ENCODE measurements at regions not wholly inside any gene's neighbourhood (a gene's known extent, or its start where the extent isn't known, plus 50 kb on each side); places are given as distances from the start of the nearest gene placed in this dataset.

DNA sequence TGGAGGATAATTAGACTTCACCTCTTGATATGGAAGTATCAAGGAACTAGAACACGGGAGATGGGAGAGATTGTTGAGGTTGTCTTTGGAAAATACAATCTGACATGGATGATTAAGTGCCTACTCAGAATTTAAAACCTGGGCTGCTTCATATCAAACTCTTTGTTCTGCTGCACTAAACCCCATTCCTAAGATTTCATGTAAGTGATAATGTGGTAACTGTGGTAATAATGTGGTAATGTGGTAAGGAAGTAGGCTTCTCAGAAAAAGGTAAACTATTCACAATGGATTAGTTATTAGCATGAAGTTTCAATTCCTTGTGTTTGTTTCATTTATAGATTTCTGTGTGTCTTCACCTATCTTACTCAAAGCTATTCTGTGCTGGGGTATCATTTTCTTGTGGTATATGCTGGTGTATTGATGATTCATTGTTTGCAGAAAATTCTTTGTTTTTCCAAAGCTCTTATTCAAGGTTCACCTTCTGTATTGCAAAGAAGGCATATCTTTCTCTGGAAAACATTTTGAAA is 129.9 kb upstream of the TAC1 start:
- DNase-seq (ENCODE audit: low read depth in 2 of 3, low spot score in 2 of 3) = no peak

DNA sequence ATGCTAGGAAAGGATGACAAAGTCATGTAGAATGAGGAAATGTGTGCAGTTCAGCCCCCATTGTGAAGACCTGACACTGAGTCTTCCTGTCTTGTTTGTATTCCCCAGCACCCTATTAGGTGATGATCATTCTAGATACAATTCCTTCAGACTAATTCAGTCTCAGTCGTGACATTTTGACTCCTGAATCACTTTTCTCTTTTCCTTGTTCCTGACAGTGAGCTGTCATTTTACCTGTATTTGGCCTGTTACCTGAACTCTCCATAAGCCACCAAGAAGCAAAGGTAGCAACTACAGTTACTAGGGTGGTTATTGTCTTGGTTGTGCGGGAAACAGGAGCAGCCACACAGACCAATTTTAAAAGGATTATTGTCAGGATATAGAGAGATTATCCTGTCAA is 111.4 kb upstream of the TAC1 start:
- no peak for DNase-seq (ENCODE audit: low read depth in 2 of 3, low spot score in 2 of 3)

DNA sequence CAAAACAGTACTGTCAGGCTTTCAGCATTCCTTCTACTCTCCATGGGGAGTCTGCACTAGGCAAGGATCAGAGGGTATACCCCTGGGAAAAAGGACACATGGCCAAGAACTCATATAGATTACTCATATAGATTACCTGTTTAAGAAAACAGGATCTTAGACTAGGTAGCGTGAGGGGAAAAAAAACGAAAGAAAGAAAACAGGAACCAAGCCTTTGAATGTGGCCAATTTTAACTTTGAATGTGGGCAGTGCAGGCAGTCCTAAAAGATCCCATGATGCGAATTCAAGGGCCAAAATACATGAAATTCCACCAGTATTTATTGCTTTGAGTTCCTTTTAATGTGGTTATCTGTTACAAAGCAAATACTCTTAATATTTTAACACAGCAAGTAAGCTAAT is 108.6 kb upstream of the TAC1 start:
- DNase-seq (ENCODE audit: low read depth in 2 of 3, low spot score in 2 of 3) = no peak

DNA sequence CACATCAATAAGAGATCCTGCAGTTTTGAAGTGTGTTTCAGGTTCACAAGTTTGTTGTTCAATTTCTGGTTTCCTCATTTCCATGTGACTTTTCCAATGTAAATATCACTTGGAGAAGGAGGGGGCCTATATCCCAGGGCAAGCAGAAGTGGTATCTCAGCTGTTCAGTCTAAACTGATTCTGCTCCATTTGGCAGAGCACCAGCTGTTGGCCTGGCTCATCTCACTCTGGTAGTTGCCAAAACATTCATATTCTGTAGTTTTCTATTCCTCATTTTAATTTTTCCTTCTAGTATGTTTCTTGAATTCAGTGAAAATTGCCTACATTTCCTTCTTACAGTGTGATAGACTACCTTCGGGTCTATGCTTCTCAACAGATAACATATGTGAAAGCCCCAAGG is 101.8 kb upstream of the TAC1 start:
- DNase-seq (ENCODE audit: low read depth in 2 of 3, low spot score in 2 of 3) = no peak

DNA sequence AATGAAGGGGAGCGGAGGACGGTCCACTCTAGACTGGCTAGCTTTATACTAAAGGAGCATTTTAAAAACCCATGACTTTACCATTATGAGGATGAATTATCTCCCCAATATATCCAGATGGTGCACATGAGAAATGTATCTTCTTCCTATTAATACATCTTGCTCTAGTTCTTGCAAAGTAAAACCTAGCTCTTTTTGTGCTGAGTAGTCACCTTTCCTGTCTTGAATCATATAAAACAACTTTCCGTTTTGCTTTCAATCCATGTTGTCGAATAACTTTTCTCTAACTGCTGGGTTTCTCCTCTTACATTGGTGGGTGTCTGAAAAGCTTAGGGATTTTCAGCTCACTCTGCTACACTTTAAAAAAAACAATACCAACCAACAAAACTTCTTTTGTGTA is 96.3 kb upstream of the TAC1 start:
- DNase-seq (ENCODE audit: low read depth in 2 of 3, low spot score in 2 of 3) = no peak

DNA sequence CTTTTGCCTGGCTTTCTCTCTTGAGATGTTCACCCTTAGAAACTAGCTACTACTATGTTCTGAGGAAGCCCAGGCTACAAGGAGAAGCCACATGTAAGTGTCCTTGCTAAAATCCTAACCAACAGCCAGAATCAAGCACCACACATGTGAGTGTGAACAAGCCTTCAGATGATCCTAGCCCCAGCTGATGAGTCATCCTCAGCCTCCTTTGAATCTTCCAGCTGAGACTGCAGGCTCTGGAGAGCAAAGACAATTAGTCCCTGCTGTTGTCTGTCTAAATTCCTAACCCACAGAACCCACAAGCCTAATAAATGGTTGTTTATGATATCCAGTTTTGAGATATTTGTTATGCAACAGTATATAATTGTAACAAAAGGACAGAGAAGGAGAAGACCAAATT is 92.8 kb upstream of the TAC1 start:
- DNase-seq (ENCODE audit: low read depth in 2 of 3, low spot score in 2 of 3) = no peak

DNA sequence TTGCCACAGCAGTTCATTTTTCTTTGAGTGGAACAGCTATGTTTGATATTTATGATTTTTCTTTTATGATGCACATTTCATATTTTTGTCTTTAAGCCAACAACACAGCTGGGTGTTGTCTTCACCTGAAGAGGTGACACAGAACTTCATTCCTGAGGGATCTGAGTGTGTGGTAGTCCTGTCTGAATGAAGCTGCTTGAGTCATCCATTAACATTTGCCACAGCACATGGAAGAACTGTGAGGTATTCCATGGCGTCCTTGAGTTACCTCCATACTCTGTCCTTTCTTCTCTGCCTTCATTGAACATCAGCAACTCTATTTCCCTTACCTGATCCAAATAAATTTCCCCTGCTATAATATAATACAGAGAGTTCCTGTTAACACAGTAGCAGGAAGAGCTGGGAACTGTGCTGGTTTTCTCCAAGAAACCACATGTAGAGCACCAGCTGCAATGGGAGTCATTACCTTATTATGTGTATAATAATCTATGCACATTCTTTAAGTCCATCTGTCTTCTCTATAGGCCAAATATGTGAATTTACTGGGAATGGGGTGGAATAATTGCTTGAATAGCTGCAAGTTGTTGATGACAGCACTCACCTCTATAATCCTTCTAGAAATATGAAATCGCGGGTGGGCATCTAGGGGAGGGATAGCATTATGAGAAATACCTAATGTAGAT is 72.4 kb upstream of the TAC1 start:
- DNase-seq (ENCODE audit: low read depth in 2 of 3, low spot score in 2 of 3) = no peak

DNA sequence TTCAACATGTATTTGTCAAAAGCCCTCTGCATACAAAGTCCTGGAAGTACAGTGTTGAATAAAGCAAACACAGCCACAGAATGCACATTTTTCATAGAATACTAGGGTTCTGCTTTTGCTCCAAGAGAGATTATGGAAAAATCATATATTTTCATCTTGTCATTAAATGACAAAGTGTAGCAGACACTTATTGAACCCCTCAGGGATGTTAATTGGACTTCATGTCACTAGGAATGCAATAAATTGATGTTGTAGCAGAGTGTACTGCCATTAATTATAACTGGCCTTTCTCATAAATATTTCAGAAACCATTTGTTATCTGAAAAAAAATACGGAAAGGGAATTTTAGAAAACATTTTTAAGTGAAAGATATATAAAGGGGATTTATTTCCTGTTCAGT is 64.5 kb upstream of the TAC1 start:
- DNase-seq (ENCODE audit: low read depth in 2 of 3, low spot score in 2 of 3) = no peak

DNA sequence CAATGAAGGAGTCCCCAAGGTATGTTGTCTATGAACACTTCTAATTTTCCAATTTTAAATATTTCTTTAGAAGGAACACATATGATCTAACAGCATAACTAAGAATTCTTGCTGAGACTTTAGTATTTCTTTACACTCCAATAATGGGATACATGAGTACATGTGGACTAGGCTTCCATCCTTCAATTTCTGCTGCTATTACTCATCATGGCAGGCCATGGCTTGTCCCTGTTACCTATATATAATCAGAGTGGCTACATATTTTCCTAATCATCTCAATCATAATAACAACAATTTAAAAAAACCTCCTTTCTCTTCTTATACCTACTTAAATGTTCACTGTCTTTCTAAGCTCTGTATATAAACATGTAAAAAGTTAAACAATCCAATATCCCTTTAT is 60.3 kb upstream of the TAC1 start:
- no peak for DNase-seq (ENCODE audit: low read depth in 2 of 3, low spot score in 2 of 3)

DNA sequence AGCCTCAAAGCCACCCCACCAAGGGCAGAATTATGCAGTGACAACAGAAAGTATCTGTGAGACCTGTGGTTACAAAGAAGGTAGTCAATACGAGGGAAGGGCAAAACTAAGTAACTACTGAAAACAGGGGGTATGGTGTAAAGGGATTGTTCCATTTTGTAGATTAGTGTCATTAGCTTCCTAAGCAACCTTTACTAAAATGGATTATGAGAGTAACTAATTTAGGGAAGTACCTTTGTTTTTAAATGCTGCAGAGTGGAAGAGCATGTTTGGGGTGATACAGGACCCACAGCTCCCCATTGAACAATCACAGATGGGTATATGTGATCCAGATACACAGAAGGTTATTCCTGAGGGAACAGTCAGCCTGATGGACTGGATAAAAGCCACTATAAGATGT is 51.3 kb upstream of the TAC1 start:
- no peak for DNase-seq (ENCODE audit: low read depth in 2 of 3, low spot score in 2 of 3)

All from hematopoietic multipotent progenitor cell (in vitro differentiated cells).